Hepatocyte (in vitro differentiated cells): ENCODE measurements at regions not wholly inside any gene's neighbourhood (a gene's known extent, or its start where the extent isn't known, plus 50 kb on each side); places are given as distances from the start of the nearest gene placed in this dataset.
"Not testable (repeated sequence)": the region's sequence is repeated elsewhere in the genome, so short reads cannot be mapped to it uniquely, and the experiment has no call there.

Experiments
- EZH2 ChIP-seq: fragments of 200-600 bp; sonication (generic); IDR thresholded peaks from 2 replicates; pipeline ENCODE4 v1.6.1; 2016; ENCODE audit warnings: antibody characterized with exemption, mild to moderate bottlenecking, borderline replicate concordance
- EZH2phosphoT487 ChIP-seq: fragments of 200-600 bp; sonication (generic); IDR thresholded peaks from one replicate; pipeline ENCODE4 v1.6.1; 2018; ENCODE audit warnings: antibody characterized with exemption, mild to moderate bottlenecking, low read depth, moderate library complexity; ENCODE audit not compliant: unreplicated experiment, severe bottlenecking
- TF ChIP-seq, protein P1 (sequence below): fragments of 200-600 bp; sonication (generic); IDR thresholded peaks from 2 replicates; pipeline ENCODE4 v1.5.1; 2016; ENCODE audit warnings: antibody characterized with exemption, mild to moderate bottlenecking; ENCODE audit not compliant: poor library complexity

GRCh38 chr5:124611262-124611661 is 135.2 kb downstream of the ZNF608 start:
- TF ChIP-seq, protein P1, sequence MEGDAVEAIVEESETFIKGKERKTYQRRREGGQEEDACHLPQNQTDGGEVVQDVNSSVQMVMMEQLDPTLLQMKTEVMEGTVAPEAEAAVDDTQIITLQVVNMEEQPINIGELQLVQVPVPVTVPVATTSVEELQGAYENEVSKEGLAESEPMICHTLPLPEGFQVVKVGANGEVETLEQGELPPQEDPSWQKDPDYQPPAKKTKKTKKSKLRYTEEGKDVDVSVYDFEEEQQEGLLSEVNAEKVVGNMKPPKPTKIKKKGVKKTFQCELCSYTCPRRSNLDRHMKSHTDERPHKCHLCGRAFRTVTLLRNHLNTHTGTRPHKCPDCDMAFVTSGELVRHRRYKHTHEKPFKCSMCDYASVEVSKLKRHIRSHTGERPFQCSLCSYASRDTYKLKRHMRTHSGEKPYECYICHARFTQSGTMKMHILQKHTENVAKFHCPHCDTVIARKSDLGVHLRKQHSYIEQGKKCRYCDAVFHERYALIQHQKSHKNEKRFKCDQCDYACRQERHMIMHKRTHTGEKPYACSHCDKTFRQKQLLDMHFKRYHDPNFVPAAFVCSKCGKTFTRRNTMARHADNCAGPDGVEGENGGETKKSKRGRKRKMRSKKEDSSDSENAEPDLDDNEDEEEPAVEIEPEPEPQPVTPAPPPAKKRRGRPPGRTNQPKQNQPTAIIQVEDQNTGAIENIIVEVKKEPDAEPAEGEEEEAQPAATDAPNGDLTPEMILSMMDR: not testable (repeated sequence)
- TF ChIP-seq EZH2, EZH2phosphoT487: not testable (repeated sequence)
